ENCODE measurements at regions not wholly inside any gene's neighbourhood (a gene's known extent, or its start where the extent isn't known, plus 50 kb on each side); places are given as distances from the start of the nearest gene placed in this dataset.

GRCh38 chr12:9392842-9393241 is 184.6 kb upstream of the PZP start:
- Histone ChIP-seq H3K27me3 (ENCODE audit: insufficient read depth) (no peaks in the 10 kb centered on the region), H3K4me2 (no peak overlapping the region), H3F3A (replicated peaks; ENCODE audit: insufficient read depth) (no peaks in the 10 kb centered on the region), H3K27ac (ENCODE audit: low read depth in 2 of 2, low read length in 1 of 2) (no peak overlapping the region), H3K9ac (no peak overlapping the region), H3K4me1 (ENCODE audit: control insufficient read depth in 1 of 2, insufficient read depth in 2 of 2, low read depth in 1 of 2, low read length in 1 of 2) (no peaks in the 10 kb centered on the region), H3K4me3 (ENCODE audit: low read depth in 2 of 2, low read length in 1 of 2) (no peak overlapping the region), H3K79me2 (ENCODE audit: insufficient read depth) (no peaks in the 10 kb centered on the region), H2AFZ (ENCODE audit: low read depth) (no peak overlapping the region), H3K9me2 (no peaks in the 10 kb centered on the region), H4K20me1 (ENCODE audit: insufficient read depth) (no peaks in the 10 kb centered on the region), H3K36me3 (replicated peaks in 1 of 2; ENCODE audit: control insufficient read depth in 1 of 2, insufficient read depth in 2 of 2, low read length in 1 of 2) (no peaks in the 10 kb centered on the region), H3K9me3 (no peaks in the 10 kb centered on the region)
- WGBS (ENCODE audit: low lambda C conversion rate): 71% methylated on average over 1 of the region's 1 CpG
- no peak for DNase-seq
- ChIA-PET CTCF (no interaction called here), POLR2A (no interaction called here)
- TF ChIP-seq POLR2AphosphoS5 (IDR thresholded peaks at IDR 0.05; ENCODE audit: low read depth, low read length): no peak
- no peak for TF ChIP-seq GATA2 (CRISPR knock-in tag; IDR thresholded peaks at IDR 0.05)
- no peak for TF ChIP-seq USF2 (IDR thresholded peaks at IDR 0.05; ENCODE audit: borderline replicate concordance, low read depth, low read length)
- TF ChIP-seq TEAD4 (IDR thresholded peaks at IDR 0.05; ENCODE audit: borderline replicate concordance, insufficient read depth): no peak
- no peak for TF ChIP-seq SIN3A (IDR thresholded peaks at IDR 0.05; ENCODE audit: borderline replicate concordance, low read depth, low read length)
- TF ChIP-seq ZBTB33 (IDR thresholded peaks at IDR 0.05; ENCODE audit: borderline replicate concordance, low read depth): no peak
- no peak for TF ChIP-seq USF1 (IDR thresholded peaks at IDR 0.05; ENCODE audit: borderline replicate concordance, low read depth)
- no peak for TF ChIP-seq IRF3 (IDR thresholded peaks at IDR 0.05; ENCODE audit: low read depth, low read length)
- no peak for TF ChIP-seq EZH2phosphoT487 (IDR thresholded peaks at IDR 0.05; ENCODE audit: borderline replicate concordance, low read depth)
- no peak for TF ChIP-seq TAF1 (IDR thresholded peaks at IDR 0.05; ENCODE audit: borderline replicate concordance, low read depth, low read length)

GRCh38 chr12:9391815-9392214 is 183.6 kb upstream of the PZP start:
- H3K4me3 ChIP-seq (ENCODE audit: low read depth in 2 of 2, low read length in 1 of 2): no peak overlapping the region
- H3K27ac ChIP-seq (ENCODE audit: low read depth in 2 of 2, low read length in 1 of 2): no peak overlapping the region
- POLR2A ChIA-PET: no interaction called here
- no peaks in the 10 kb centered on the region for H3K79me2 ChIP-seq (ENCODE audit: insufficient read depth)
- no peaks in the 10 kb centered on the region for H3K36me3 ChIP-seq (replicated peaks in 1 of 2; ENCODE audit: control insufficient read depth in 1 of 2, insufficient read depth in 2 of 2, low read length in 1 of 2)
- H3K9ac ChIP-seq: no peak overlapping the region
- H3K9me3 ChIP-seq: no peaks in the 10 kb centered on the region
- no peaks in the 10 kb centered on the region for H3K27me3 ChIP-seq (ENCODE audit: insufficient read depth)
- no peaks in the 10 kb centered on the region for H3K9me2 ChIP-seq
- H4K20me1 ChIP-seq (ENCODE audit: insufficient read depth): no peaks in the 10 kb centered on the region
- no peak overlapping the region for H2AFZ ChIP-seq (ENCODE audit: low read depth)
- CTCF ChIA-PET: interaction anchor here (1.4 kb wide), 1 partner anchor 61 kb away, joined by 4 read pairs; no protein-coding TSS in a partner anchor
- no peak for DNase-seq
- no peaks in the 10 kb centered on the region for H3F3A ChIP-seq (replicated peaks; ENCODE audit: insufficient read depth)
- no peak overlapping the region for H3K4me2 ChIP-seq
- 46% methylated on average over 2 of the region's 2 CpGs for WGBS (ENCODE audit: low lambda C conversion rate)
- H3K4me1 ChIP-seq (ENCODE audit: control insufficient read depth in 1 of 2, insufficient read depth in 2 of 2, low read depth in 1 of 2, low read length in 1 of 2): no peaks in the 10 kb centered on the region
- TF ChIP-seq CHD2 (IDR thresholded peaks at IDR 0.05; ENCODE audit: low read length, partially characterized antibody): no peak
- TF ChIP-seq SIN3A (IDR thresholded peaks at IDR 0.05; ENCODE audit: borderline replicate concordance, low read depth, low read length): no peak
- TF ChIP-seq SMC3 (IDR thresholded peaks at IDR 0.05; ENCODE audit: low read depth, low read length): no peak
- no peak for TF ChIP-seq RCOR1 (IDR thresholded peaks at IDR 0.05; ENCODE audit: low read length)
- no peak for TF ChIP-seq USF1 (IDR thresholded peaks at IDR 0.05; ENCODE audit: borderline replicate concordance, low read depth)
- no peak for TF ChIP-seq EP300 (IDR thresholded peaks at IDR 0.05; ENCODE audit: borderline replicate concordance in 1 of 2, low read depth in 1 of 2, low read length in 1 of 2)
- no peak for TF ChIP-seq RFX5 (IDR thresholded peaks at IDR 0.05; ENCODE audit: low read length)
- TF ChIP-seq FOXM1 (IDR thresholded peaks at IDR 0.05; ENCODE audit: low read depth): no peak
- no peak for TF ChIP-seq GABPA (IDR thresholded peaks at IDR 0.05; ENCODE audit: low read depth)
- TF ChIP-seq CTCF (IDR thresholded peaks at IDR 0.05): no peak
- TF ChIP-seq FOSL2 (IDR thresholded peaks at IDR 0.05; ENCODE audit: borderline replicate concordance, low read depth): no peak
- TF ChIP-seq TCF12 (IDR thresholded peaks at IDR 0.05): no peak
